ENCODE measurements at regions not wholly inside any gene's neighbourhood (a gene's known extent, or its start where the extent isn't known, plus 50 kb on each side); places are given as distances from the start of the nearest gene placed in this dataset.

- H3K9me3 ChIP-seq (ENCODE audit: control insufficient read depth in 2 of 3, insufficient read depth in 1 of 3, low read length in 3 of 3), result peaks cover 0 to 4% (median 0%) of the 10 kb centered on the region in 3 donors
- H3K4me1 ChIP-seq (ENCODE audit: control insufficient read depth in 2 of 3, insufficient read depth in 2 of 3, low read depth in 1 of 3, low read length in 3 of 3), result no peaks in the 10 kb centered on the region
- H3K4me3 ChIP-seq (ENCODE audit: low read length in 3 of 3), result no peak overlapping the region
- H3K9ac ChIP-seq (ENCODE audit: low read length in 3 of 3), result no peak overlapping the region
- no peak for FAIRE-seq
- DNase-seq, result no peak
- TF ChIP-seq CTCF (IDR thresholded peaks at IDR 0.05; ENCODE audit: borderline replicate concordance, extremely low read depth, insufficient read depth), result no peak
- no peak overlapping the region for H3K27ac ChIP-seq (ENCODE audit: low read depth in 2 of 2, low read length in 2 of 2)
- H3K36me3 ChIP-seq (ENCODE audit: control insufficient read depth in 2 of 3, insufficient read depth in 3 of 3, low read length in 3 of 3), result no peaks in the 10 kb centered on the region
- H3K27me3 ChIP-seq (ENCODE audit: control insufficient read depth, insufficient read depth, low read length), result no peaks in the 10 kb centered on the region
- intact Hi-C loops (cut with DNase I), result no loop called here
These were observed 1285.8 kb downstream of the TECRL start for GRCh38 chr4:63123441-63123840.

- Histone ChIP-seq H3K9ac (ENCODE audit: low read length in 3 of 3) (no peak overlapping the region), H3K27ac (ENCODE audit: low read depth in 2 of 2, low read length in 2 of 2) (no peak overlapping the region), H3K27me3 (ENCODE audit: control insufficient read depth, insufficient read depth, low read length) (no peaks in the 10 kb centered on the region), H3K4me1 (ENCODE audit: control insufficient read depth in 2 of 3, insufficient read depth in 2 of 3, low read depth in 1 of 3, low read length in 3 of 3) (no peaks in the 10 kb centered on the region), H3K4me3 (ENCODE audit: low read length in 3 of 3) (no peak overlapping the region), H3K36me3 (ENCODE audit: control insufficient read depth in 2 of 3, insufficient read depth in 3 of 3, low read length in 3 of 3) (no peaks in the 10 kb centered on the region), H3K9me3 (ENCODE audit: control insufficient read depth in 2 of 3, insufficient read depth in 1 of 3, low read length in 3 of 3) (peaks cover 0 to 4% (median 0%) of the 10 kb centered on the region in 3 donors)
- TF ChIP-seq CTCF (IDR thresholded peaks at IDR 0.05; ENCODE audit: borderline replicate concordance, extremely low read depth, insufficient read depth), result no peak
- intact Hi-C loops (cut with DNase I), result no loop called here
- FAIRE-seq (no peak), DNase-seq (no peak)
These were observed 1286.3 kb downstream of the TECRL start for GRCh38 chr4:63122955-63123354.

GRCh38 chr4:63106600-63106999 is 1302.7 kb downstream of the TECRL start:
- no peaks in the 10 kb centered on the region for H3K4me1 ChIP-seq (ENCODE audit: control insufficient read depth in 2 of 3, insufficient read depth in 2 of 3, low read depth in 1 of 3, low read length in 3 of 3)
- H3K4me3 ChIP-seq (ENCODE audit: low read length in 3 of 3), result no peak overlapping the region
- peaks cover 0 to 6% (median 0%) of the 10 kb centered on the region in 3 donors for H3K9me3 ChIP-seq (ENCODE audit: control insufficient read depth in 2 of 3, insufficient read depth in 1 of 3, low read length in 3 of 3)
- no peaks in the 10 kb centered on the region for H3K27me3 ChIP-seq (ENCODE audit: control insufficient read depth, insufficient read depth, low read length)
- DNase-seq (no peak), FAIRE-seq (no peak)
- intact Hi-C loops (cut with DNase I), result no loop called here
- H3K9ac ChIP-seq (ENCODE audit: low read length in 3 of 3), result no peak overlapping the region
- no peak overlapping the region for H3K27ac ChIP-seq (ENCODE audit: low read depth in 2 of 2, low read length in 2 of 2)
- H3K36me3 ChIP-seq (ENCODE audit: control insufficient read depth in 2 of 3, insufficient read depth in 3 of 3, low read length in 3 of 3), result no peaks in the 10 kb centered on the region
- no peak for TF ChIP-seq CTCF (IDR thresholded peaks at IDR 0.05; ENCODE audit: borderline replicate concordance, extremely low read depth, insufficient read depth)

- DNase-seq (no peak), FAIRE-seq (no peak)
- intact Hi-C loops (cut with DNase I), result no loop called here
- Histone ChIP-seq H3K4me3 (ENCODE audit: low read length in 3 of 3) (no peak overlapping the region), H3K9me3 (ENCODE audit: control insufficient read depth in 2 of 3, insufficient read depth in 1 of 3, low read length in 3 of 3) (peaks cover 0 to 3% (median 0%) of the 10 kb centered on the region in 3 donors), H3K4me1 (ENCODE audit: control insufficient read depth in 2 of 3, insufficient read depth in 2 of 3, low read depth in 1 of 3, low read length in 3 of 3) (no peaks in the 10 kb centered on the region), H3K36me3 (ENCODE audit: control insufficient read depth in 2 of 3, insufficient read depth in 3 of 3, low read length in 3 of 3) (no peaks in the 10 kb centered on the region), H3K27me3 (ENCODE audit: control insufficient read depth, insufficient read depth, low read length) (no peaks in the 10 kb centered on the region), H3K27ac (ENCODE audit: low read depth in 2 of 2, low read length in 2 of 2) (no peak overlapping the region), H3K9ac (ENCODE audit: low read length in 3 of 3) (no peak overlapping the region)
- no peak for TF ChIP-seq CTCF (IDR thresholded peaks at IDR 0.05; ENCODE audit: borderline replicate concordance, extremely low read depth, insufficient read depth)
These were observed 1303.4 kb downstream of the TECRL start for GRCh38 chr4:63105839-63106238.
